ENCODE measurements at regions not wholly inside any gene's neighbourhood (a gene's known extent, or its start where the extent isn't known, plus 50 kb on each side); places are given as distances from the start of the nearest gene placed in this dataset.

GRCh38 chr2:106996171-106996769, 110.3 kb upstream of the ST6GAL2 start:
- Histone ChIP-seq H3K79me2 (ENCODE audit: insufficient read depth, low read length) (no peaks in the 10 kb centered on the region), H2AFZ (ENCODE audit: low read depth, low read length) (no peak overlapping the region), H3K4me1 (ENCODE audit: insufficient read depth, low read length) (no peaks in the 10 kb centered on the region), H3K9me3 (ENCODE audit: insufficient read depth, low read length, severe bottlenecking) (no peaks in the 10 kb centered on the region), H4K20me1 (ENCODE audit: insufficient read depth, low read length) (no peaks in the 10 kb centered on the region), H3K27ac (ENCODE audit: low read length) (no peak overlapping the region), H3K4me3 (ENCODE audit: low read depth in 1 of 2, low read length in 2 of 2) (no peak overlapping the region), H3K27me3 (ENCODE audit: insufficient read depth, low read length, poor library complexity) (no peaks in the 10 kb centered on the region), H3K9ac (ENCODE audit: low read depth, low read length) (no peak overlapping the region), H3K4me2 (ENCODE audit: insufficient read depth, low read length) (no peak overlapping the region), H3K36me3 (ENCODE audit: insufficient read depth, low read length) (no peaks in the 10 kb centered on the region)
- DNase-seq, result no peak
- no peak for TF ChIP-seq EZH2 (IDR thresholded peaks at IDR 0.05; ENCODE audit: borderline replicate concordance, low read depth, low read length, severe bottlenecking)
- ATAC-seq (ENCODE audit: insufficient read depth, low read depth), result no peak

- H3K4me3 ChIP-seq (ENCODE audit: low read depth in 1 of 2, low read length in 2 of 2), result no peak overlapping the region
- H3K9me3 ChIP-seq (ENCODE audit: insufficient read depth, low read length, severe bottlenecking), result no peaks in the 10 kb centered on the region
- no peaks in the 10 kb centered on the region for H3K27me3 ChIP-seq (ENCODE audit: insufficient read depth, low read length, poor library complexity)
- no peaks in the 10 kb centered on the region for H3K4me1 ChIP-seq (ENCODE audit: insufficient read depth, low read length)
- DNase-seq (no peak), ATAC-seq (ENCODE audit: insufficient read depth, low read depth) (no peak)
- H3K36me3 ChIP-seq (ENCODE audit: insufficient read depth, low read length), result no peaks in the 10 kb centered on the region
- H2AFZ ChIP-seq (ENCODE audit: low read depth, low read length), result no peak overlapping the region
- no peak for TF ChIP-seq EZH2 (IDR thresholded peaks at IDR 0.05; ENCODE audit: borderline replicate concordance, low read depth, low read length, severe bottlenecking)
- TF ChIP-seq, protein P1, sequence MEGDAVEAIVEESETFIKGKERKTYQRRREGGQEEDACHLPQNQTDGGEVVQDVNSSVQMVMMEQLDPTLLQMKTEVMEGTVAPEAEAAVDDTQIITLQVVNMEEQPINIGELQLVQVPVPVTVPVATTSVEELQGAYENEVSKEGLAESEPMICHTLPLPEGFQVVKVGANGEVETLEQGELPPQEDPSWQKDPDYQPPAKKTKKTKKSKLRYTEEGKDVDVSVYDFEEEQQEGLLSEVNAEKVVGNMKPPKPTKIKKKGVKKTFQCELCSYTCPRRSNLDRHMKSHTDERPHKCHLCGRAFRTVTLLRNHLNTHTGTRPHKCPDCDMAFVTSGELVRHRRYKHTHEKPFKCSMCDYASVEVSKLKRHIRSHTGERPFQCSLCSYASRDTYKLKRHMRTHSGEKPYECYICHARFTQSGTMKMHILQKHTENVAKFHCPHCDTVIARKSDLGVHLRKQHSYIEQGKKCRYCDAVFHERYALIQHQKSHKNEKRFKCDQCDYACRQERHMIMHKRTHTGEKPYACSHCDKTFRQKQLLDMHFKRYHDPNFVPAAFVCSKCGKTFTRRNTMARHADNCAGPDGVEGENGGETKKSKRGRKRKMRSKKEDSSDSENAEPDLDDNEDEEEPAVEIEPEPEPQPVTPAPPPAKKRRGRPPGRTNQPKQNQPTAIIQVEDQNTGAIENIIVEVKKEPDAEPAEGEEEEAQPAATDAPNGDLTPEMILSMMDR (IDR thresholded peaks at IDR 0.05; ENCODE audit: borderline replicate concordance, extremely low read depth, low read length, poor library complexity, severe bottlenecking), result no peak
- no peaks in the 10 kb centered on the region for H3K79me2 ChIP-seq (ENCODE audit: insufficient read depth, low read length)
- no peaks in the 10 kb centered on the region for H4K20me1 ChIP-seq (ENCODE audit: insufficient read depth, low read length)
- no peak overlapping the region for H3K9ac ChIP-seq (ENCODE audit: low read depth, low read length)
- H3K27ac ChIP-seq (ENCODE audit: low read length), result no peak overlapping the region
- no peak overlapping the region for H3K4me2 ChIP-seq (ENCODE audit: insufficient read depth, low read length)
Measured at GRCh38 chr2:106997204-106997603, 111.2 kb upstream of the ST6GAL2 start.

DNA sequence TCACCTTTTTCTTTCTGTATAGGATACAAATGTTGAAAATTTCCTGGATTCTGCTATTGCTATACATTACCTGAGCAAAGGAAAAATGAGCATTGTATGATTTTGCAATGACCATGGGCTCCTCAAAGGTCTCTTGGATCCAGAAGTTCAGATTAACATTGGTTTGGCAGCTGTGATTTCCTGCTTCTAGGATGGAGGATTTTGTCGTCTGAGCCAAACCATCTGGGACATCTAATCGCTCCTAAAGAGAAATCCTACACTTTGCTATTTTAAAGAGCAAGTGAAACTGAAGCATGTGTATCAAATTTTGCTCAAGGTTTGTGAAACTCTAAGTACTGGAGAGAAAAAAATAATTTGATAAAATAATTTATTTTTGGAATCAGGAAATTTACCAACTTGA, 115.1 kb upstream of the ST6GAL2 start:
- Histone ChIP-seq H3K27ac (ENCODE audit: low read length) (no peak overlapping the region), H3K4me2 (ENCODE audit: insufficient read depth, low read length) (no peak overlapping the region), H3K27me3 (ENCODE audit: insufficient read depth, low read length, poor library complexity) (peaks cover 4% of the 10 kb centered on the region), H3K9me3 (ENCODE audit: insufficient read depth, low read length, severe bottlenecking) (no peaks in the 10 kb centered on the region), H3K79me2 (ENCODE audit: insufficient read depth, low read length) (no peaks in the 10 kb centered on the region), H3K36me3 (ENCODE audit: insufficient read depth, low read length) (no peaks in the 10 kb centered on the region), H4K20me1 (ENCODE audit: insufficient read depth, low read length) (no peaks in the 10 kb centered on the region), H3K4me3 (ENCODE audit: low read depth in 1 of 2, low read length in 2 of 2) (no peak overlapping the region), H3K9ac (ENCODE audit: low read depth, low read length) (no peak overlapping the region), H2AFZ (ENCODE audit: low read depth, low read length) (no peak overlapping the region), H3K4me1 (ENCODE audit: insufficient read depth, low read length) (no peaks in the 10 kb centered on the region)
- DNase-seq (no peak), ATAC-seq (ENCODE audit: insufficient read depth, low read depth) (no peak)
- no peak for TF ChIP-seq EZH2 (IDR thresholded peaks at IDR 0.05; ENCODE audit: borderline replicate concordance, low read depth, low read length, severe bottlenecking)
- TF ChIP-seq, protein P1 (IDR thresholded peaks at IDR 0.05; ENCODE audit: borderline replicate concordance, extremely low read depth, low read length, poor library complexity, severe bottlenecking), result no peak

GRCh38 chr2:107001551-107001950, 115.6 kb upstream of the ST6GAL2 start:
- Histone ChIP-seq H3K4me2 (ENCODE audit: insufficient read depth, low read length) (no peak overlapping the region), H3K79me2 (ENCODE audit: insufficient read depth, low read length) (no peaks in the 10 kb centered on the region), H3K4me1 (ENCODE audit: insufficient read depth, low read length) (no peaks in the 10 kb centered on the region), H3K27ac (ENCODE audit: low read length) (no peak overlapping the region), H3K27me3 (ENCODE audit: insufficient read depth, low read length, poor library complexity) (peaks cover 4% of the 10 kb centered on the region), H3K36me3 (ENCODE audit: insufficient read depth, low read length) (no peaks in the 10 kb centered on the region), H2AFZ (ENCODE audit: low read depth, low read length) (no peak overlapping the region), H4K20me1 (ENCODE audit: insufficient read depth, low read length) (no peaks in the 10 kb centered on the region), H3K9ac (ENCODE audit: low read depth, low read length) (no peak overlapping the region), H3K9me3 (ENCODE audit: insufficient read depth, low read length, severe bottlenecking) (no peaks in the 10 kb centered on the region), H3K4me3 (ENCODE audit: low read depth in 1 of 2, low read length in 2 of 2) (no peak overlapping the region)
- TF ChIP-seq, protein P1 (IDR thresholded peaks at IDR 0.05; ENCODE audit: borderline replicate concordance, extremely low read depth, low read length, poor library complexity, severe bottlenecking), result no peak
- TF ChIP-seq EZH2 (IDR thresholded peaks at IDR 0.05; ENCODE audit: borderline replicate concordance, low read depth, low read length, severe bottlenecking), result no peak
- no peak for ATAC-seq (ENCODE audit: insufficient read depth, low read depth)
- DNase-seq, result no peak
